Endothelial cell of umbilical vein (primary cell): ENCODE measurements at regions not wholly inside any gene's neighbourhood (a gene's known extent, or its start where the extent isn't known, plus 50 kb on each side); places are given as distances from the start of the nearest gene placed in this dataset.

Experiments
- CTCF ChIP-seq, 2 donors: IDR thresholded peaks; 1 replicate in 1 of 2; 2 replicates in 1 of 2; pipeline ENCODE4 v1.5.1; 2011; ENCODE audit warnings: low read length in 2 of 2, mild to moderate bottlenecking in 2 of 2, moderate library complexity in 2 of 2, control low read depth in 1 of 2, inconsistent platforms in 1 of 2, low read depth in 1 of 2; ENCODE audit not compliant: insufficient read depth in 1 of 2; ENCODE audit errors: extremely low read depth in 1 of 2
- EZH2 ChIP-seq: IDR thresholded peaks from 2 replicates; pipeline ENCODE4 v1.6.1; 2012; ENCODE audit warnings: borderline replicate concordance, low read depth, mild to moderate bottlenecking, moderate library complexity, low read length, inconsistent platforms; ENCODE audit not compliant: severe bottlenecking
- GATA2 ChIP-seq: IDR thresholded peaks from 2 replicates; pipeline ENCODE4 v1.7.0; 2011; ENCODE audit warnings: low read depth, mild to moderate bottlenecking, moderate library complexity, mixed read lengths, low read length; ENCODE audit not compliant: insufficient read length, insufficient read depth
- JUN ChIP-seq: IDR thresholded peaks from 2 replicates; pipeline ENCODE4 v1.6.1; 2011; ENCODE audit warnings: borderline replicate concordance, low read depth; ENCODE audit not compliant: insufficient read length, insufficient read depth
- MAX ChIP-seq: IDR thresholded peaks from 2 replicates; pipeline ENCODE4 v1.6.1; 2011; ENCODE audit not compliant: insufficient read depth, insufficient read length
- MYC ChIP-seq: IDR thresholded peaks from one replicate; pipeline ENCODE4 v1.6.1; 2011; ENCODE audit warnings: mild to moderate bottlenecking, low read depth, low read length
- POLR2A ChIP-seq: IDR thresholded peaks from 2 replicates; pipeline ENCODE4 v1.6.1; 2012; ENCODE audit warnings: low read depth, mild to moderate bottlenecking, control low read depth, low read length
- POLR2AphosphoS5 ChIP-seq: IDR thresholded peaks from 2 replicates; pipeline ENCODE4 v1.6.1; 2012; ENCODE audit warnings: low read depth, mild to moderate bottlenecking, control low read depth, low read length, moderate library complexity; ENCODE audit not compliant: insufficient read depth

- TF ChIP-seq CTCF (IDR thresholded peaks at IDR 0.05; ENCODE audit: extremely low read depth in 1 of 2, insufficient read depth in 1 of 2, low read depth in 1 of 2, low read length in 2 of 2): no peak
- no peak for TF ChIP-seq JUN
- no peak for TF ChIP-seq EZH2
- TF ChIP-seq MAX: no peak
- no peak for TF ChIP-seq POLR2AphosphoS5
- TF ChIP-seq POLR2A: no peak
- TF ChIP-seq GATA2: no peak
- no peak for TF ChIP-seq MYC
These were observed 329.1 kb upstream of the MAD2L1 start for GRCh38 chr4:120395746-120396145.
